Midbrain (tissue), 1 donor: ENCODE measurements at regions not wholly inside any gene's neighbourhood (a gene's known extent, or its start where the extent isn't known, plus 50 kb on each side); places are given as distances from the start of the nearest gene placed in this dataset.
A peak's percentile ranks its signal among the peaks of the same experiment; 100 is the strongest.

Source experiments
- DNase-seq: peaks from one replicate; lab custom pipeline; 2025; lab: John Stamatoyannopoulos, UW

GRCh38 chr13:105047676-105048295 is 1487.7 kb downstream of the EFNB2 start:
- DNase-seq: peak; percentile 23

GRCh38 chr13:105037110-105037509 is 1498.4 kb downstream of the EFNB2 start:
- no peak for DNase-seq

GRCh38 chr13:105035092-105035491 is 1500.4 kb downstream of the EFNB2 start:
- DNase-seq: no peak

- no peak for DNase-seq
Measured at GRCh38 chr13:105033999-105034398, 1501.5 kb downstream of the EFNB2 start.

- DNase-seq: no peak
Measured at GRCh38 chr13:105031306-105031705, 1504.2 kb downstream of the EFNB2 start.

GRCh38 chr13:105030851-105031250 is 1504.6 kb downstream of the EFNB2 start:
- DNase-seq: no peak

GRCh38 chr13:105019073-105019472 is 1516.4 kb downstream of the EFNB2 start:
- no peak for DNase-seq

- DNase-seq: peak; percentile 32
Measured at GRCh38 chr13:105016266-105016665, 1519.2 kb downstream of the EFNB2 start.

- no peak for DNase-seq
Measured at GRCh38 chr13:105008604-105009003, 1526.9 kb downstream of the EFNB2 start.

GRCh38 chr13:105007166-105007808 is 1528.2 kb downstream of the EFNB2 start:
- no peak for DNase-seq

- DNase-seq: no peak
Measured at GRCh38 chr13:104996022-104996421, 1539.4 kb downstream of the EFNB2 start.

- no peak for DNase-seq
Measured at GRCh38 chr13:104993708-104994107, 1541.8 kb downstream of the EFNB2 start.

GRCh38 chr13:104987621-104988020 is 1547.8 kb downstream of the EFNB2 start:
- DNase-seq: no peak

- peak; percentile 19 for DNase-seq
Measured at GRCh38 chr13:104984296-104984818, 1551.1 kb downstream of the EFNB2 start.

- no peak for DNase-seq
Measured at GRCh38 chr13:104983601-104984000, 1551.9 kb downstream of the EFNB2 start.

GRCh38 chr13:104980586-104980985 is 1554.9 kb downstream of the EFNB2 start:
- DNase-seq: no peak

- no peak for DNase-seq
Measured at GRCh38 chr13:104979281-104980030, 1556.0 kb downstream of the EFNB2 start.

GRCh38 chr13:104976986-104977385 is 1558.5 kb downstream of the EFNB2 start:
- no peak for DNase-seq

GRCh38 chr13:104975272-104975671 is 1560.2 kb downstream of the EFNB2 start:
- no peak for DNase-seq

GRCh38 chr13:104968876-104969275 is 1566.6 kb downstream of the EFNB2 start:
- no peak for DNase-seq

- no peak for DNase-seq
Measured at GRCh38 chr13:104967836-104968630, 1567.4 kb downstream of the EFNB2 start.

- DNase-seq: no peak
Measured at GRCh38 chr13:104967376-104967775, 1568.1 kb downstream of the EFNB2 start.
